ENCODE measurements at regions not wholly inside any gene's neighbourhood (a gene's known extent, or its start where the extent isn't known, plus 50 kb on each side); places are given as distances from the start of the nearest gene placed in this dataset.

DNA sequence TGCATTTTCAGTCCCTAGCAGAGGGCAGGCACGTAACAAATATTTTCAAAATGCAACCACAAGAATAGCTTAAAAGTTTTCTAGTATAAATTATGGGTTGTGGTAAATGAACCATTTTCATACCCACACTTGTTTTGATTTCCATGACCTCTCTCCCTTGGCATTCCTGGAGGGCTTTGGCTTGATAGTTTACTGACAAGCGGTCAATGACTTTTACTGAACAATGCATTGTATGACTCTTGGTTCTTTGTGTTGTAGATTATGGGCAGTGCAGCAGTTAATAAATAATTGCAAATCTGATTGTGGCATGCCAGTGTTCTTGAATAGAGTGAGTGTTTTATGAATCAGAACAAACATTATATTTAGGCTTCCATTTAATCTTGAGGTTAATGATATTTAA lies 285.2 kb upstream of the ARX start:
- TF ChIP-seq POLR2A (IDR thresholded peaks at IDR 0.05) (no peak), POLR2AphosphoS5 (IDR thresholded peaks at IDR 0.05; ENCODE audit: insufficient read depth in 1 of 2, low read depth in 1 of 2) (no peak)

All from vagina (tissue), 2 donors.